ENCODE measurements at regions not wholly inside any gene's neighbourhood (a gene's known extent, or its start where the extent isn't known, plus 50 kb on each side); places are given as distances from the start of the nearest gene placed in this dataset.

DNA sequence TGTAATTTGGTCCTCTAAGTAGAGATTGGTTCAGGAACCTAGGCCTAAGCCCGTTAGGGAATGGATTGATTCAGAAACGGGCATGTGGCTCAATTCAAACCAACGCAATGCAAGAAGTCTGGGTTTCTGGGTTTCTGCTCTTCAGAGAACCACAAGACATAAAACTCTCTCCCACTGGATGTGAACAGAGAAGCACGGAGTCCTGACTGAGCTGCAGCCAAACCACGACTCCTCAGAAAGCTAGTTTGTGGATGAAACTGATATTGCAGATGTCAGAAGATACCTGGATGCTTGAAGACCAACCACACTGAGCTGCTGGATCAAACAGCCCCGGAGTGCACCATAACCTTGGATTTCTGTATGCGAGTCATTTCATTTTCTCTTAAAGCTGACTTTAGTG is 50.0 kb downstream of the SOD2 start:
- no peak for TF ChIP-seq POLR2A (IDR thresholded peaks at IDR 0.05)
- TF ChIP-seq, protein P1, sequence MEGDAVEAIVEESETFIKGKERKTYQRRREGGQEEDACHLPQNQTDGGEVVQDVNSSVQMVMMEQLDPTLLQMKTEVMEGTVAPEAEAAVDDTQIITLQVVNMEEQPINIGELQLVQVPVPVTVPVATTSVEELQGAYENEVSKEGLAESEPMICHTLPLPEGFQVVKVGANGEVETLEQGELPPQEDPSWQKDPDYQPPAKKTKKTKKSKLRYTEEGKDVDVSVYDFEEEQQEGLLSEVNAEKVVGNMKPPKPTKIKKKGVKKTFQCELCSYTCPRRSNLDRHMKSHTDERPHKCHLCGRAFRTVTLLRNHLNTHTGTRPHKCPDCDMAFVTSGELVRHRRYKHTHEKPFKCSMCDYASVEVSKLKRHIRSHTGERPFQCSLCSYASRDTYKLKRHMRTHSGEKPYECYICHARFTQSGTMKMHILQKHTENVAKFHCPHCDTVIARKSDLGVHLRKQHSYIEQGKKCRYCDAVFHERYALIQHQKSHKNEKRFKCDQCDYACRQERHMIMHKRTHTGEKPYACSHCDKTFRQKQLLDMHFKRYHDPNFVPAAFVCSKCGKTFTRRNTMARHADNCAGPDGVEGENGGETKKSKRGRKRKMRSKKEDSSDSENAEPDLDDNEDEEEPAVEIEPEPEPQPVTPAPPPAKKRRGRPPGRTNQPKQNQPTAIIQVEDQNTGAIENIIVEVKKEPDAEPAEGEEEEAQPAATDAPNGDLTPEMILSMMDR (IDR thresholded peaks at IDR 0.05), result no peak

Measured in thyroid gland (tissue), 4 donors.